ENCODE measurements at regions not wholly inside any gene's neighbourhood (a gene's known extent, or its start where the extent isn't known, plus 50 kb on each side); places are given as distances from the start of the nearest gene placed in this dataset.

DNA sequence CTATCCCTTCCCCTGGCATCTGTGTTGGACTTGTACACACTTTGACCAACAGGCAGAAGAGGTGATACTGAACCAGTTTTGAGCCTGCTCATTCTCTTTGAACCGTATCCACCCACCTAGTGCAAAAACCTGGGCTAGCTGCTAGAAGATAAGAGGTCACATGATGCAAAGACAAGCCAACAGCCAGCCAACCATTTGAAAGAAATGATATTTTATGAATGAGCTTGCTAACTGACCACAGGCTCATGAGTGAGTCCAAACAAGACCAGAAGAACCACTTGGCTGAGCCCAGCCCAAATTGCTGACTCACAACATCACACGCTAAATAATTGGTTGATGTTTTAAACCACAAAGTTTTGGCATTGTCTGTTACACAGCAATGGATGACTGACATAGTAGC is 74.0 kb upstream of the CTNNB1 start:
- Histone ChIP-seq H3K27me3 (ENCODE audit: control insufficient read depth in 2 of 2, insufficient read depth in 2 of 2, low read length in 2 of 2) (no peaks in the 10 kb centered on the region), H3K27ac (ENCODE audit: low read depth in 1 of 2, low read length in 2 of 2) (no peak overlapping the region), H3K4me3 (replicated peaks in 1 of 3; ENCODE audit: low read depth in 2 of 3, low read length in 3 of 3) (no peak overlapping the region), H2AFZ (ENCODE audit: insufficient read depth, low read depth, low read length, poor library complexity, severe bottlenecking) (no peak overlapping the region), H4K20me1 (ENCODE audit: insufficient read depth, low read length) (no peaks in the 10 kb centered on the region), H3K4me2 (replicated peaks; ENCODE audit: extremely low read depth, low read length, poor library complexity, severe bottlenecking) (no peak overlapping the region), H3K4me1 (ENCODE audit: control insufficient read depth in 1 of 2, insufficient read depth in 2 of 2, low read length in 2 of 2) (peaks cover 3 to 6% of the 10 kb centered on the region in 2 donors), H3K9ac (ENCODE audit: insufficient read depth, low read length, poor library complexity, severe bottlenecking) (no peak overlapping the region), H3K9me3 (replicated peaks in 1 of 2; ENCODE audit: control insufficient read depth in 1 of 2, insufficient read depth in 1 of 2, low read length in 2 of 2) (peaks cover 20 to 34% of the 10 kb centered on the region in 2 donors), H3K36me3 (replicated peaks in 1 of 2; ENCODE audit: control insufficient read depth in 1 of 2, insufficient read depth in 2 of 2, low read length in 2 of 2) (no peaks in the 10 kb centered on the region), H3K79me2 (ENCODE audit: insufficient read depth, low read length) (no peaks in the 10 kb centered on the region)
- Mint-ChIP-seq H3K27ac (no peak overlapping the region), H3K4me1 (peaks cover 7% of the 10 kb centered on the region), H3K4me3 (no peak overlapping the region), H3K9me3 (peaks cover 17 to 47% (median 30%) of the 10 kb centered on the region in 7 donors), H3K27me3 (ENCODE audit: low read depth in 3 of 3) (peaks cover 0 to 5% (median 0%) of the 10 kb centered on the region in 3 donors), H3K36me3 (peaks cover 0 to 3% of the 10 kb centered on the region in 2 donors)
- TF ChIP-seq, protein P1, sequence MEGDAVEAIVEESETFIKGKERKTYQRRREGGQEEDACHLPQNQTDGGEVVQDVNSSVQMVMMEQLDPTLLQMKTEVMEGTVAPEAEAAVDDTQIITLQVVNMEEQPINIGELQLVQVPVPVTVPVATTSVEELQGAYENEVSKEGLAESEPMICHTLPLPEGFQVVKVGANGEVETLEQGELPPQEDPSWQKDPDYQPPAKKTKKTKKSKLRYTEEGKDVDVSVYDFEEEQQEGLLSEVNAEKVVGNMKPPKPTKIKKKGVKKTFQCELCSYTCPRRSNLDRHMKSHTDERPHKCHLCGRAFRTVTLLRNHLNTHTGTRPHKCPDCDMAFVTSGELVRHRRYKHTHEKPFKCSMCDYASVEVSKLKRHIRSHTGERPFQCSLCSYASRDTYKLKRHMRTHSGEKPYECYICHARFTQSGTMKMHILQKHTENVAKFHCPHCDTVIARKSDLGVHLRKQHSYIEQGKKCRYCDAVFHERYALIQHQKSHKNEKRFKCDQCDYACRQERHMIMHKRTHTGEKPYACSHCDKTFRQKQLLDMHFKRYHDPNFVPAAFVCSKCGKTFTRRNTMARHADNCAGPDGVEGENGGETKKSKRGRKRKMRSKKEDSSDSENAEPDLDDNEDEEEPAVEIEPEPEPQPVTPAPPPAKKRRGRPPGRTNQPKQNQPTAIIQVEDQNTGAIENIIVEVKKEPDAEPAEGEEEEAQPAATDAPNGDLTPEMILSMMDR (IDR thresholded peaks at IDR 0.05): no peak
- WGBS (ENCODE audit: insufficient coverage): 83% methylated on average over 2 of the region's 2 CpGs
- intact Hi-C loops (cut with micrococcal nuclease): no loop called here
- no peak for DNase-seq

DNA sequence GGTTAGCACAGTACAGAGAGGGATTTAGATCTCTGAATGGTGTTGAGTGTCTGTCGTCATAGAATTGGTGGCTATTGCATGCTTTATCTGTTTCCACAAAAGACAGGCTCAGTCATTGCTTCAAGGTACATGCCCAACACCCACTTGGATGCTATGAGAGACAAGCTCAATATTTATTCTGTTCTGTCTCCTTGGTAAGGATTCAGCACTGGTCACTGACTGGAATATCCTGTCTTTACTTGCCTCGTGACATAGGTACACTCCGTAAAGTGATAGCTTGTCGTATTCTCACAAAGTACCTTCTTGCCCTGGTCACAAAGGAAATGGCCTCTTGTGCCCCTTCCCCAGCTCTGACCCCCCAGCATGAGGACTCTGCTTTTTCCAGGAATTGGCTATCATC is 72.8 kb upstream of the CTNNB1 start:
- TF ChIP-seq, protein P1 (IDR thresholded peaks at IDR 0.05): no peak
- Histone ChIP-seq H3K4me2 (replicated peaks; ENCODE audit: extremely low read depth, low read length, poor library complexity, severe bottlenecking) (no peak overlapping the region), H3K4me1 (ENCODE audit: control insufficient read depth in 1 of 2, insufficient read depth in 2 of 2, low read length in 2 of 2) (no peaks in the 10 kb centered on the region), H3K27me3 (ENCODE audit: control insufficient read depth in 2 of 2, insufficient read depth in 2 of 2, low read length in 2 of 2) (no peaks in the 10 kb centered on the region), H2AFZ (ENCODE audit: insufficient read depth, low read depth, low read length, poor library complexity, severe bottlenecking) (no peak overlapping the region), H3K4me3 (replicated peaks in 1 of 3; ENCODE audit: low read depth in 2 of 3, low read length in 3 of 3) (no peak overlapping the region), H3K27ac (ENCODE audit: low read depth in 1 of 2, low read length in 2 of 2) (no peak overlapping the region), H4K20me1 (ENCODE audit: insufficient read depth, low read length) (no peaks in the 10 kb centered on the region), H3K36me3 (replicated peaks in 1 of 2; ENCODE audit: control insufficient read depth in 1 of 2, insufficient read depth in 2 of 2, low read length in 2 of 2) (no peaks in the 10 kb centered on the region), H3K79me2 (ENCODE audit: insufficient read depth, low read length) (no peaks in the 10 kb centered on the region), H3K9ac (ENCODE audit: insufficient read depth, low read length, poor library complexity, severe bottlenecking) (no peak overlapping the region), H3K9me3 (replicated peaks in 1 of 2; ENCODE audit: control insufficient read depth in 1 of 2, insufficient read depth in 1 of 2, low read length in 2 of 2) (peaks cover 24 to 40% of the 10 kb centered on the region in 2 donors)
- H3K4me3 Mint-ChIP-seq: no peak overlapping the region
- H3K36me3 Mint-ChIP-seq: peaks cover 0 to 3% of the 10 kb centered on the region in 2 donors
- DNase-seq: no peak
- intact Hi-C loops (cut with micrococcal nuclease): no loop called here
- no peak overlapping the region for H3K27ac Mint-ChIP-seq
- no peaks in the 10 kb centered on the region for H3K4me1 Mint-ChIP-seq
- WGBS (ENCODE audit: insufficient coverage): 94% methylated on average over 3 of the region's 4 CpGs
- peaks cover 0 to 3% (median 0%) of the 10 kb centered on the region in 3 donors for H3K27me3 Mint-ChIP-seq (ENCODE audit: low read depth in 3 of 3)
- H3K9me3 Mint-ChIP-seq: peaks cover 17 to 57% (median 34%) of the 10 kb centered on the region in 7 donors

All from CD14-positive monocyte (primary cell).